Mesenchymal stem cell (in vitro differentiated cells and primary cell): ENCODE measurements at regions not wholly inside any gene's neighbourhood (a gene's known extent, or its start where the extent isn't known, plus 50 kb on each side); places are given as distances from the start of the nearest gene placed in this dataset.

Experiments
- DNase-seq: peaks from one replicate; pipeline ENCODE4 v3.0.0-alpha.2; 2013
- H2AFZ ChIP-seq: one replicate; pipeline ENCODE4 v1.6.1; 2013; ENCODE audit warnings: low read depth, mild to moderate bottlenecking, control low read depth, inconsistent platforms, low read length, moderate library complexity
- H2AK5ac ChIP-seq: 2 replicates; pipeline ENCODE4 v1.6.1; 2013; ENCODE audit warnings: low read length, moderate library complexity, mild to moderate bottlenecking, inconsistent platforms; ENCODE audit not compliant: severe bottlenecking
- H2BK120ac ChIP-seq: one replicate; pipeline ENCODE4 v1.6.1; 2013; ENCODE audit warnings: low read depth, mild to moderate bottlenecking, inconsistent platforms, low read length, moderate library complexity
- H2BK12ac ChIP-seq, 2 experiments: one replicate each; pipeline ENCODE4 v1.6.1; 2013; ENCODE audit warnings: inconsistent platforms in 2 of 2, low read length in 2 of 2, mild to moderate bottlenecking in 2 of 2, moderate library complexity in 2 of 2, control low read depth in 1 of 2
- H2BK15ac ChIP-seq: one replicate; pipeline ENCODE4 v1.6.1; 2013; ENCODE audit warnings: mild to moderate bottlenecking, low read depth, inconsistent platforms; ENCODE audit not compliant: poor library complexity, severe bottlenecking
- H2BK5ac ChIP-seq: 2 replicates; pipeline ENCODE4 v1.6.1; 2013; ENCODE audit warnings: low read depth, mild to moderate bottlenecking, low read length, control low read depth, inconsistent platforms; ENCODE audit not compliant: poor library complexity, severe bottlenecking
- H3K14ac ChIP-seq, 2 experiments: one replicate each; pipeline ENCODE4 v1.6.1; 2013; ENCODE audit warnings: inconsistent platforms in 2 of 2, low read length in 2 of 2, control low read depth in 1 of 2, mild to moderate bottlenecking in 1 of 2, moderate library complexity in 1 of 2
- H3K18ac ChIP-seq, 2 experiments: one replicate each; pipeline ENCODE4 v1.6.1; 2013; ENCODE audit warnings: inconsistent platforms in 2 of 2, low read length in 2 of 2, control low read depth in 1 of 2, low read depth in 1 of 2, mild to moderate bottlenecking in 1 of 2
- H3K23ac ChIP-seq, 2 experiments: one replicate each; pipeline ENCODE4 v1.6.1; 2013; ENCODE audit warnings: inconsistent platforms in 2 of 2, low read length in 2 of 2, mild to moderate bottlenecking in 2 of 2, moderate library complexity in 2 of 2, control low read depth in 1 of 2
- H3K27ac ChIP-seq: 2 replicates; pipeline ENCODE4 v1.5.1; 2013; ENCODE audit warnings: mild to moderate bottlenecking, moderate library complexity, low read length, control low read depth, inconsistent platforms; ENCODE audit not compliant: poor library complexity, severe bottlenecking
- H3K27me3 ChIP-seq, 2 experiments: 2 replicates each; pipeline versions ENCODE4 v1.6.1 to v1.7.0; 2013; ENCODE audit warnings: low read length in 2 of 2, mild to moderate bottlenecking in 2 of 2, moderate library complexity in 2 of 2, control low read depth in 1 of 2, inconsistent platforms in 1 of 2; ENCODE audit not compliant: control insufficient read depth in 1 of 2, insufficient read depth in 1 of 2
- H3K36me3 ChIP-seq, 2 experiments: 2 replicates each; pipeline versions ENCODE4 v1.6.1 to v1.7.0; 2013; ENCODE audit warnings: low read length in 2 of 2, control low read depth in 1 of 2, inconsistent platforms in 1 of 2, low read depth in 1 of 2, mild to moderate bottlenecking in 1 of 2; ENCODE audit not compliant: insufficient read depth in 2 of 2, control insufficient read depth in 1 of 2
- H3K4ac ChIP-seq, 2 experiments: one replicate each; pipeline ENCODE4 v1.6.1; 2013; ENCODE audit warnings: inconsistent platforms in 2 of 2, low read length in 2 of 2, mild to moderate bottlenecking in 2 of 2, moderate library complexity in 2 of 2, control low read depth in 1 of 2, low read depth in 1 of 2
- H3K4me1 ChIP-seq: 2 replicates; pipeline ENCODE4 v1.6.1; 2013; ENCODE audit warnings: low read depth, low read length, control low read depth; ENCODE audit not compliant: control insufficient read depth, insufficient read depth
- H3K4me2 ChIP-seq: 2 replicates; pipeline ENCODE4 v1.6.1; 2013; ENCODE audit warnings: low read length, mild to moderate bottlenecking, inconsistent platforms; ENCODE audit not compliant: poor library complexity, severe bottlenecking
- H3K4me3 ChIP-seq, 2 experiments: 2 replicates each; pipeline versions ENCODE4 v1.5.1 to v1.7.0; 2013; ENCODE audit warnings: low read length in 2 of 2, mild to moderate bottlenecking in 2 of 2, control low read depth in 1 of 2, low read depth in 1 of 2; ENCODE audit not compliant: insufficient read depth in 1 of 2
- H3K79me1 ChIP-seq: replicated peaks from 2 replicates; pipeline ENCODE4 v1.6.1; 2013; ENCODE audit warnings: mild to moderate bottlenecking, control low read depth, low read length, inconsistent platforms; ENCODE audit not compliant: poor library complexity, severe bottlenecking
- H3K9ac ChIP-seq: 2 replicates; pipeline ENCODE4 v1.7.0; 2013; ENCODE audit warnings: mild to moderate bottlenecking, low read length, moderate library complexity
- H3K9me3 ChIP-seq: 2 replicates; pipeline ENCODE4 v1.7.0; 2013; ENCODE audit warnings: mild to moderate bottlenecking, low read length; ENCODE audit not compliant: control insufficient read depth
- H4K8ac ChIP-seq: one replicate; pipeline ENCODE4 v1.6.1; 2013; ENCODE audit warnings: inconsistent platforms, mild to moderate bottlenecking, low read length, moderate library complexity
- H4K91ac ChIP-seq: one replicate; pipeline ENCODE4 v1.6.1; 2013; ENCODE audit warnings: mild to moderate bottlenecking, low read length, inconsistent platforms
- WGBS: methylation state at CpG from one replicate; pipeline ENCODE4 v1.1.7; 2013; ENCODE audit warnings: mixed read lengths; 5-methylcytosine and 5-hydroxymethylcytosine counted together

DNA sequence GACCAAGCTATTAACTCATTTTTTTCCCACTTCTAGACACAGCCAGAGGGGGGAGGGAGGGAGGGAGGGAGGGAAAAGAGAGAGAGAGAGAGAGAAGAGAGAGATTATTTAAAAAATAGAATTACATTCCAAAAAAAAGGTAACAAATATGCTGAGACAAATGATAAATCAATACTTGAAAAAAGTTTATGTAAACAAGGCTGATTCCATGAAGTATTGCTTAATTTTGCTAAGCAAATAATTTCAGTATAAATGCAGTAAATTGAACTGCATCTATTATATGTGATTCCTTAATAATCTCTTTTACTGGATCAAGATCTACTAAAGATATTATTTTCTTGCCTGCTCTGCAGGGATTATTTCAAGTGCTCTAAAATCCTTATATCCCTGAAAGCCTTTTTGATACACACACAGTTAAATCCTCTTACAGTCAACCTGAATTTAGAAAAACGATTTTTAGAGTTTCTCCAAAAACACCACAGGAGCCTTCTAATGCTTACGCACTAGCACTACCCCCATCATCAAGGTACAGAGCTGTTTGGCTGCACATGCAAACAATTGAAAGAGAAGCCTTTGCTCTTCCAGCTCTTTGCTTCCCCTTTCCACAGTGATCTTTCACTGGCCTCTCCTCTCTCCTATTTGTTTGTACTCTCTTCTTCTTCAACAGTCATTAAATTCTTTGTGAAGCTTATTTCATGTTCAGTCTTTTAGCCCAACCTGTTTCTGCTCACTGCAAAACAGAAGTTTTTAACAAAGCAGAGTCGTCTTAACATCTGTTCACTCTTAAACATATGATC is 426.3 kb upstream of the FAM241A start:
- no peak overlapping the region for H3K9ac ChIP-seq
- no peak overlapping the region for H2AK5ac ChIP-seq
- no peak overlapping the region for H4K8ac ChIP-seq
- no peak overlapping the region for H2BK15ac ChIP-seq
- no peak overlapping the region for H3K14ac ChIP-seq
- no peak overlapping the region for H2BK120ac ChIP-seq
- H3K4me2 ChIP-seq = no peak overlapping the region
- no peaks in the 10 kb centered on the region for H3K79me1 ChIP-seq
- H3K4me3 ChIP-seq = no peak overlapping the region
- no peak overlapping the region for H3K18ac ChIP-seq
- H2AFZ ChIP-seq = no peak overlapping the region
- no peak overlapping the region for H3K4ac ChIP-seq
- no peak overlapping the region for H4K91ac ChIP-seq
- H3K36me3 ChIP-seq = no peaks in the 10 kb centered on the region
- no peak overlapping the region for H2BK5ac ChIP-seq
- H3K4me1 ChIP-seq = no peaks in the 10 kb centered on the region
- 74% methylated on average over 3 of the region's 3 CpGs for WGBS
- H3K27me3 ChIP-seq = no peaks in the 10 kb centered on the region
- H3K27ac ChIP-seq = no peak overlapping the region
- H2BK12ac ChIP-seq = no peak overlapping the region
- H3K9me3 ChIP-seq = no peaks in the 10 kb centered on the region
- no peak overlapping the region for H3K23ac ChIP-seq
- no peak for DNase-seq

DNA sequence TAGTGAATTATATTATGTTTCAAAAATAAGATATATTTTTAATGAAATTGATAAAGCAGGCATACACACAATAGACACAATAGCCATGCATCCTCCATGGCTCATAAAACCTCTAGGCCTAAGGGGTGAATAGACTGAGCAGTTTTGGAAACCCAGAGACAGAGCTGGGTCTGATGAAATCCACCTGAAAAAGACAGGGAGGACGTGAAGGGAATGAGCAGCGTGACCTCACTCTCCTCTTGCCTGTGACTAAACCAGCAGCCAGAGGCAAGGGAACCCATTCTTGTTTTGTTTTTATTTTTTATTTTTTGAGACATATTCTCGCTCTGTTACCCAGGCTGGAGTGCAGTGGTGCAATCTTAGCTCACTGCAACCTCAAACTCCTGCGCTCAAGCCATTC is 424.4 kb upstream of the FAM241A start:
- 74% methylated on average over 4 of the region's 4 CpGs for WGBS

DNA sequence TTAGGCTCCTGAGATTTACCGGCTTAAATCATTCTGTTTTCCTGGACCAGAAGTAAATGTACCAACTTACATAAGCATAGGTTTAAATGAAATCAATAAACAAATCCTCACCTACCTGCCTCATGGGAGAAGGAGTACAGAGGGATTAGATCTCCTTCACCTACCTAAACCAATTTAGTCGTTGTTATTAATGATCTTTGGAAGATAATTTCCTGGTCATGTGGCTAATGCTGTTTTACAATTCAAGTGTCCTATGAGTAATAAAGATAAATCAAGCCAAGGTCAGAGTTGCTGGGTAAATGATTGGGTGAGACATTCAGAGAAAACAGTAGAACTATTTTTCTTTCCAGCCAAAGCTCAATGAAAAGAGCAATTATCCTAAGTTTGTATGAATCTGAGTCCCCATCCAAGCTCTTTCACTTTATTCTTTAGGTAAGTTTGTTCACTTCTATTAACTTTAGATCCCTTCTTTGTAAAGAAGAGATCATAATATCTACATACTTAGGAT is 423.0 kb upstream of the FAM241A start:
- no peaks in the 10 kb centered on the region for H3K4me1 ChIP-seq
- H3K23ac ChIP-seq = no peak overlapping the region
- H3K9me3 ChIP-seq = no peaks in the 10 kb centered on the region
- no peak overlapping the region for H2BK15ac ChIP-seq
- no peak overlapping the region for H4K8ac ChIP-seq
- H3K27ac ChIP-seq = no peak overlapping the region
- H3K27me3 ChIP-seq = no peaks in the 10 kb centered on the region
- no peak for DNase-seq
- H2BK5ac ChIP-seq = no peak overlapping the region
- H2BK12ac ChIP-seq = no peak overlapping the region
- no peak overlapping the region for H2AK5ac ChIP-seq
- no peak overlapping the region for H3K18ac ChIP-seq
- H3K4me2 ChIP-seq = no peak overlapping the region
- no CpG with 5 or more reads among the region's 2 CpGs for WGBS
- no peaks in the 10 kb centered on the region for H3K36me3 ChIP-seq
- no peak overlapping the region for H2BK120ac ChIP-seq
- H3K79me1 ChIP-seq = no peaks in the 10 kb centered on the region
- no peak overlapping the region for H3K4ac ChIP-seq
- H3K4me3 ChIP-seq = no peak overlapping the region
- H3K9ac ChIP-seq = no peak overlapping the region
- no peak overlapping the region for H4K91ac ChIP-seq
- no peak overlapping the region for H2AFZ ChIP-seq
- H3K14ac ChIP-seq = no peak overlapping the region

More for the DNA sequence above, 424.4 kb upstream of the FAM241A start:
- Histone ChIP-seq H3K4me3 (no peak overlapping the region), H4K91ac (no peak overlapping the region), H2AFZ (no peak overlapping the region), H2BK15ac (no peak overlapping the region), H3K23ac (no peak overlapping the region), H3K27me3 (no peaks in the 10 kb centered on the region), H3K9me3 (no peaks in the 10 kb centered on the region), H3K4me2 (no peak overlapping the region), H3K14ac (no peak overlapping the region), H2BK12ac (no peak overlapping the region), H3K4me1 (no peaks in the 10 kb centered on the region), H3K79me1 (no peaks in the 10 kb centered on the region), H3K4ac (no peak overlapping the region), H3K18ac (no peak overlapping the region), H2BK120ac (no peak overlapping the region), H3K27ac (no peak overlapping the region), H3K36me3 (no peaks in the 10 kb centered on the region), H2AK5ac (no peak overlapping the region), H3K9ac (no peak overlapping the region), H4K8ac (no peak overlapping the region), H2BK5ac (no peak overlapping the region)
- DNase-seq = no peak

DNA sequence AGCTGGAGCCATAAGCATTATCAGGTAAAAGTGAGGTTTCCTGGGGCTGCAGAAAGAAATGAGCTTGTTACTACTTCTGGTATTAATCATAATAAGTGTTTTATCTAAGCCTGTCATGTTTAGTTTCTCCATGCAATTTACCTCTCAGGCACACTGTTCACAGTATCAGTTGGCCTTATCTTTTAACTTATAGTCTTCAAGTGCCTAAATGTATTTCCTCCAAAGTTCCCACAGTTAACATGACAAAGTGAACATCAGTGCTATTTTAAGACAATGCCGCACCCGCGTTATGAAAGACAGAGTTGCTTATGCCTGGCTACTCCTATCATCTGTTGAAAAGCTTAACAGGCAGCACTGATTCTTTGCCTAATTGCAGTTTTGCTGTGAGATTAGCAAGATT is 408.7 kb upstream of the FAM241A start:
- Histone ChIP-seq H3K27me3 (no peaks in the 10 kb centered on the region), H3K27ac (no peak overlapping the region), H3K9ac (no peak overlapping the region), H2BK12ac (no peak overlapping the region), H3K18ac (no peak overlapping the region), H3K36me3 (no peaks in the 10 kb centered on the region), H3K4me3 (no peak overlapping the region), H3K9me3 (no peaks in the 10 kb centered on the region), H3K4me1 (no peaks in the 10 kb centered on the region), H3K4ac (no peak overlapping the region), H3K79me1 (no peaks in the 10 kb centered on the region), H4K8ac (no peak overlapping the region), H4K91ac (no peak overlapping the region), H3K23ac (no peak overlapping the region), H3K14ac (no peak overlapping the region), H3K4me2 (no peak overlapping the region), H2AFZ (no peak overlapping the region), H2AK5ac (no peak overlapping the region), H2BK5ac (no peak overlapping the region), H2BK15ac (no peak overlapping the region), H2BK120ac (no peak overlapping the region)
- peak; percentile 19 for DNase-seq
- WGBS = 52% methylated on average over 3 of the region's 3 CpGs
